Left colon (tissue), 2 donors: ENCODE measurements at regions not wholly inside any gene's neighbourhood (a gene's known extent, or its start where the extent isn't known, plus 50 kb on each side); places are given as distances from the start of the nearest gene placed in this dataset.
"Not testable (repeated sequence)": the region's sequence is repeated elsewhere in the genome, so short reads cannot be mapped to it uniquely, and the experiment has no call there.

ENCODE experiments used
- ATAC-seq: fragments of 200-7000 bp; cut with Tn5 transposase; one replicate; pipeline ENCODE4 v1.9.1; 2020; ENCODE audit warnings: mild to moderate bottlenecking, moderate library complexity
- DNase-seq, 2 donors: peaks; one replicate each; pipeline ENCODE4 v3.0.0-alpha.2; 2020
- intact Hi-C, 2 donors: fragments of 100-400 bp; cut with DNase I in 1 of 2; cut with micrococcal nuclease in 1 of 2; formaldehyde crosslinking; loops; one replicate each; pipeline versions ENCODE4 v1.11.2 to v1.14.0; 2022; cut with DNase I, micrococcal nuclease
- donor health status: DM: no; HTN: no; CAD: no.
- donor health status: DM: yes; HTN: yes; CAD: no.

DNA sequence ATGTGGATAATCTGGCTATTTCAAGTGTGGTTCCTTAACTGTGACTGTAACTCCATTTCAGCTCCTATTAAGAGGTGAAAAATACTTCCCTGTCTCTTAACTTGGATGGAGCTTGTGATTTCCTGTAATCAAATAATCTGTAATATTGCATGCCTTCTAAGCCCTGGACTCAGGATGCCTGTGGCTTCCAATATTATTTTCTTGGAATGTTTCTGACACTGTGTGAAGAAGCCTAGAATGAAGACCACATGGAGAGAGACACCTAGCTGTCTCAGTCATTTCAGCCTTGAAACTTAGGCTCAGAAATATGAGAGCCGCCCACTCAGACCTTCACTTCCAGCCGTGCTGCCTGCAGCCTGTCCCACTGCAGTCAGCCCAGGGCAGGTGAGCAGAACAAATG is 544.3 kb downstream of the TRIML1 start:
- intact Hi-C loops, result no loop called here
- ATAC-seq (no peak), DNase-seq (no peak)

DNA sequence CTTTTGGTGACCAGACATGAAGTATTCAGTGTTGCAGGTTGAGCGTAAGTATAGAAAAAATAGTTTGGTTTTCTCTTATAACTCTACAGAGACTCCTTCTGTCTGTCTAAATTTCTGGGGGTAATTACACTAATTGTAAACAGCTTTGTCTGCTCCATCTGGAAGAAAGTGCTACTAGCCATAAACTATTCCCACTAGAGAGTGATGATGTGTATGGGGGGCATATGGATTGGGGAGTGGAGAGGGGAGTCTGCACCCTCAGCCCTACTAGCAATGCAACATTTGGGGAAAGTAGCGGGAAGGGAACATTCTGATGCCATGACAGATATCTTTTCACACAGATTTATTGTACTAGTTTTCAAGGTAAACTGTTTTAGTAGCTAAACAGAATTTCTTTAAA is 549.7 kb downstream of the TRIML1 start:
- intact Hi-C loops, result no loop called here
- no peak for ATAC-seq
- no peak for DNase-seq

DNA sequence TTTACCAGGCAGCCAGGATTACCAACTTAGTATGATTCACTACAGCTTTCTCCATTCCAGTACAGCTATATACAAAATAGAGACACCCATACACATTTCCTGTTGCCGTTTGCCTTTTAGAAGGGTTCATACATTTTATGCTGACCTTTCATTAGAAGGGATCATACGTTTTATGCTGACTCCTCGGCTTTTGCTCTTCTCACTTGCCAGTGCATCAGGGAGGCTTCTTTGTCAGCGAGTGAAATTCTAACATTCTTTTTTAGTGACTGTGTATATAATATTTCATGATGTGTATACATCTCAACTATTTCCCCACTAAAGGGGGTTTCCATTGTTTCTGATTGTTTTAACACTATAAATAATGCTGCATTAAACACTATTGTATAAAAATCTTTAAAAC is 552.6 kb downstream of the TRIML1 start:
- DNase-seq (no peak), ATAC-seq (no peak)
- intact Hi-C loops, result no loop called here

DNA sequence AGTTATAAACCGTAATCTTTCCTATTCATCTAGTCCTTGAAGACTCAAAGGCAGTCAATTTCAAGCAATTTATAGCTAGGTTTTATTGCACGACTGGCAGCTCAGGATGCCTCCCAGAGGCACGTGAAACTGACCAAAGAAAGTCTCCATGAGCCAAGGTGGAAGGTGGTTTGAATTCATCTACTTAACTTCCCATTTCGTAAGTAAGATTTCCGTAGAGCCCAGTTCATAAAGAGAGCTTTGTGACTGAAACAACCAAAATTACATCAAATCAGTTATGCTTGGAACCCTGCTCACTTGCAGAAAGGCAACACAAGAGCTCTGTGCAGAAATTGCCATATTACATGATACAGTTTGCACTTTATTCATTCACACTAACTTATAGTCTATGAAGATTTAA is 556.0 kb downstream of the TRIML1 start:
- ATAC-seq (no peak), DNase-seq (no peak)
- intact Hi-C loops, result no loop called here

DNA sequence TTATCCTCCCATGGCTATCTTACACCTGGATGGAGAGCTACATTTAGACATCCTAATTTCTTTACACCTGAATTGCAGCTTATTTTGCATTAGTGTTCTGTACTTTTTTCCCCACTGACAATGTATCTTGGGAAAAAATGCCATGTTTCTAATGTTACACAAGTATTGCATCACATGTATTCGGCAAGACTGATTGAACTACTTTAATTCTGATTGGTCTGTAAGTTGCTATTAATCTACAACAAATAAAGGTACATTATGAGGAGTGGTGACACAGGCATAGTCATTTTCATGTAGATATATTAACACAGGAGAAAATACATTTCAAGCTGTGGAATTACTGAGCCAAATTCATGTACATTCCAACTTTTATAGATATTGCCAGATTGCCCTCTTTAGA is 558.0 kb downstream of the TRIML1 start:
- ATAC-seq (no peak), DNase-seq (no peak)
- intact Hi-C loops, result no loop called here

DNA sequence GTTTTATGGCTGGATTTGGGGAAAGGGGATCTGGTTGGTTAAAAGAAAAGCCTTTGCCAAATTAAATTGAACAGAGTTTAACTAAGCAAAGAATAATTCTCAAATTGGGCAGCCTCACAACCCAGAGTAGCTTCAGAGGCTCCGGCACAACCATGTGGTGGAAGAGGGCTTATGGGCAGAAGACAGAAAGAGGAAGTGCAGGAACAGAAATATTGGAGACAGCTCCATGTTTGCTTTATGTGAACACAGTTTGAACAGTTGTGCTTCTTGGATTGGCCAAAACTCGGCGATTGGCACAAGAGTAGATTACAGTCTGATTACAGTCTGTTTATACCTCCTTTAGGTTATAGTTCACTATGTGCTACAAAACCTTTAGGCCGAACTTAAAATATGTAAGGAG is 562.7 kb downstream of the TRIML1 start:
- no peak for DNase-seq
- ATAC-seq, result no peak
- intact Hi-C loops, result no loop called here

DNA sequence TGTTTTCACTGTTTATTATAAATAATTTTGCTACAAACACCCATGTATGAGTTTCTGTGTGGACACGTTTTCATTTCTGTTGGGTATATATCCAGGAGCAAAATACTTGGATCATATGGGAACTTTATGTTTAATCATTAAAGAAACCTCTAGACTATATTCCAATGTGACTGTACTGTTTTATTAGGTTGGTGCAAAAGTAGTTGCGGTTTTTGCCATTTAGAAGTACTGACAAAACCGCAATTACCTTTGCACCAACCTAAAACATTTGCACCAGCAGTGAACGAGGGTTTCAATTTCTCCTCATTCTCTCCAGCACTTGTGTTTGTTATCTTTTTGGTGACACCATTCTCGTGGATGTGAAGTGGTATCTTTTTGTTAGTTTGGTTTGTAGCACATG is 565.0 kb downstream of the TRIML1 start:
- DNase-seq (no peak), ATAC-seq (no peak)
- intact Hi-C loops, result no loop called here

DNA sequence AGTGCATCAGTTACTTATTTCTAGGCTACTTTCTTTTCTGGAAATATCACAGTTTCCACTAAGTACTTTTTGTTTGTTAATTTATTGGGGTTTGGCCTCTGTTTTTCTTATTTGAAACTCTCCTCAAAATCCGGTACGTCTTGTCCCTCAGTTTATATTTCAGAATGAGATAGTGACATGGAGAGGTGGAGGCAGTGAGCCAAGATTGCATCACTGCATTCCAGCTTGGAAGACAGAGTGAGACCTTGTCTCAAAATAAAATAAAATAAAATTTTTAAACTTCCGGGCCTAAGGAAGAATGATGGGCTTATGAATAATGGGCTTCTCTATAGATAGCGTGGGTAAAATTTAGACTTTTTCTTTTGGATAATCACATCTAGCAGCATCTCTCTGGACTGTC is 567.8 kb downstream of the TRIML1 start:
- intact Hi-C loops, result no loop called here
- no peak for ATAC-seq
- no peak for DNase-seq

DNA sequence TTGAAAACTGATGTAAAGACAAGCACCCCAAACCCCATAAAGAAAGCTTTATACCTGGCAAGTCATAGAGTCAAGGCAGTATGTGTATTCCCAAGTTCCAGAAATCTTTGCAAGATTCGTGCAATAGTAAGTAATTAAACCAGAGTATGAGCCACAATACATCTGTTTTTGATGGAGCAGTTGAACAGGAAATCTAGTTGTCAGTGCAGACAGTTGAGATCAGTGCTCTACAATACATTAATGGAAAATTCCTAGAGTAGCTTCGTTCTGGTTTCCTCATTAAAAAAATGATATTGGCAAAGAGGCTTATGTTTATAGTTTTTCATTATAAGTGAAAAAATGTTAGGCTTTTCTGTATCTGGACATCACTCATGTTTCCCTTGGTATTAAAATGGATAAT is 575.3 kb downstream of the TRIML1 start:
- no peak for ATAC-seq
- no peak for DNase-seq

DNA sequence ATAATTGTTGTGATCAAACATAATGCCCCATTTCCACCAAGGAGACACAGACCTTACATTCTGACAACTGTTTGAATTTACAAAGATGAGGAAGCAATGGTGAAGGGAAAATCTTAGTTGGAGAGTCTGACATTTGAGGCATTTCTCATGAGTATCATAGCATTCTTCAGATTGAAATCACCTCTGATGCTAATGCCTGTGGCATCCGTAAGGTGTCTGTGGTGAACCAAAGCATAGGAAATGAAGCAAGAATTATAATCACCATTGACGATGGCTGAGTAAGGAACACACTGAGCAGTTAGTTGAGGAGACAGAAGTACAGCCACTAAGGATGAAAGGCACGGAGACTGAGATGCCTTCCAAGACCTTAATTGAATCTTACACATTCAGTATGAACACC is 575.7 kb downstream of the TRIML1 start:
- ATAC-seq, result no peak
- DNase-seq, result no peak
- intact Hi-C loops, result no loop called here

More for the DNA sequence above, 575.3 kb downstream of the TRIML1 start:
- intact Hi-C loops, result no loop called here

DNA sequence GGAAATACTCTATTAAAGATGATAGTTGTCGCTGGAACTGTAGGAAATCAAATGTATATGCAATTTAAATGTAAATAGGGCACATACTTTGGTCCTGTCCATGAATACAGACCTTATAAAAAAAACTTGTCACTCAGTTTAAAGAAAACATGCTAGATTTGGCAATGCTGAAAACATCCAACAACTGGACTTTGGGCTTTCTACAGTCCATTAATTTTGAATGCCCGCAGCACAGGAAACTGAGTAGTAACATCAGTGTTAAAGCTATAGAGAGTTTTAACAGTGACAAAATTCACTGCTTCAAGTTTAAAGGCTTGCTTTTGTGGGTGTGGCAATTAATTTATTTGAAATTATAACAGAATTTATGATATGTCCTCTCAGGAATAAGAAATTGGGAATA is 578.4 kb downstream of the TRIML1 start:
- no peak for DNase-seq

DNA sequence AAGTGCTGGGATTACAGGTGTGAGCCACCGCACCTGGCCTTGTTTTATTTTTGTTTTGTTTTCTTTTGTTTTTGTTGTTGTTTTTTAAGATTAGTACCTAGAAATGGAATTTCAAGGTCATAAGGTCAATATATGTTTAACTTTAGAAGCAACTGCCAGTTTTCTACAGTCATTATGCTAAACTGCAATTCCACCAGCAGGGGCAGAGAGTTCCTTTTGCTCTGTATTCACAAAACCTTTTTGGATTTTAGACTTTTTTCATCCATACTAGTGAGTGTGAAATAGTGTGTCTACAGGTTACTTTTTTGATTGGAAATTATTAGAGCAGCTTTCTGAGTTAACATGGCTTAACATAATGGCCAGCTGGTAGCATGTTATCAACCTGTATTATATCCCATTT is 580.6 kb downstream of the TRIML1 start:
- intact Hi-C loops, result no loop called here
- ATAC-seq, result no peak

More for the DNA sequence above, 578.4 kb downstream of the TRIML1 start:
- intact Hi-C loops, result no loop called here
- ATAC-seq, result no peak

DNA sequence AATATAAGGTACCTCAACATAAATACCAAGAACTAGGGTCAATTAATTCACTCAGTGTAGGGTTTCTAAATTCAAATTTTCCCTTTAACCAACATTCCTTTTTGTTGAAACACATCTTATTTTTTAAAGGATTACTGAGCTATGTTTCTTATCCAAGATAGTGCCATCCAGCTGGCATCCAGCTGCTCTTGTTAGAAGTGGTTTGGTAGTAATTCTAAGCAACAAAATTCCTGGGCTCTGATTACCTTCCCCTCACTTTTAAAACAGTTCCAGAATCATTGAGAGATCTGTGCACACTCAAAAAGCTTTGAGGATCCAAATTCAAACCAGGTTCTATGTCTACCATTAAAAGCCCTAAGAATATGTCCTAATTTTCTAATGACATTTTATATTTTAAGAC is 583.7 kb downstream of the TRIML1 start:
- intact Hi-C loops, result no loop called here
- ATAC-seq (no peak), DNase-seq (no peak)

More for the DNA sequence above, 580.6 kb downstream of the TRIML1 start:
- no peak for DNase-seq

DNA sequence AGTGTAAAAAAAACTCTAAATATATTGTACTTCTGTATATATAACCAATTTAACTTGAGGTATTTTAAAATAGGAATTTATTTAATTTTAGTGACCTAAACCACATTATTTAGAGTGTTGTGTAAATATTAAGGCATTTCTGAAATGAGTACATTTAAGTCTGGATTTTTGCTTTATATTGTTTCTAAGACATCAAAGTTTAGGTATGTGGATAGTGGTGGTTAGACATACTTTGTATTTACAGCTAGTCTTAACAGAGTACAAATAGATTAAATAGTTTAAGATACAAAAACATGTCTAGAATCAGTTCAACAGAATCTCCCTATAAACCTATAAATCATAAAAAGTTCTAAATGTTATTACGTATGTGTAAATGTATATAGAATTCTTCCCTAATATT is 588.5 kb downstream of the TRIML1 start:
- DNase-seq (no peak), ATAC-seq (no peak)
- intact Hi-C loops, result no loop called here

DNA sequence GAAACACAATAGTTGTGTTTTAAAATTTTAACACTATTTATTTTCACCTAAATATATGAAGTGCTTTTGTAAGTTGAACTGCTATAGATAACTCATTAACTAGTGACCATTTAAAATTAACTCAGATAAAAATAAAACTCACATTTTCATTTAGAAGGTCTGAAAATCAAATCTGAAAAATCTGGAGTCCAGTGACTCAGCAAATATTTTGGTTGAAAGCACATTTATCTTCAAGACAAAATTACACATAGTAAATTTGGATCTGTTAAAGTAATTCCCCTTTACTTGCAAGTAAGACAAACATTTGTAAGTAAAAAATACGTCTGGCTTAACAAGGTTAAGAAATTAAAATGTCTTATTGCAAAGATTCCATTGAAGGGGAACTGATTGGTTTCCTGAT is 589.1 kb downstream of the TRIML1 start:
- ATAC-seq (no peak), DNase-seq (no peak)

DNA sequence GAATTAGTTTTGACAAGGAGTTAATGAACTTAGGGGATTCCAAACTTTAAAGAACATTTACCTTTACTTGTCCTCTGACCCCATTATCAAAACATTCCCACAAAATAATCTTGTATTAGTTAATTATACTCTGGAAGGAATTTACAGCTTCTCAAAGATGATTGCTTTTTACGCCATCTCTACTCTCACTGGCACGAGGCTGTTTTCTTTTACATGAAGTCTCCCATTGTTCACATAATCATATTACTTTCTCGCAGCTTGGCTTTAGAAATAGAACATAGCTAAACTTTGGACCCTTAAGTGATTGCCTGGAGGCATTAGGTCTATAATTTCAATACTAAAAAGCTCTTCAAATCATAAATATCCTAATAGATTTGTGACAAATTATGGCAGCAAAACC is 592.9 kb downstream of the TRIML1 start:
- intact Hi-C loops, result no loop called here
- no peak for DNase-seq
- ATAC-seq, result no peak

More for the DNA sequence above, 589.1 kb downstream of the TRIML1 start:
- intact Hi-C loops, result no loop called here

DNA sequence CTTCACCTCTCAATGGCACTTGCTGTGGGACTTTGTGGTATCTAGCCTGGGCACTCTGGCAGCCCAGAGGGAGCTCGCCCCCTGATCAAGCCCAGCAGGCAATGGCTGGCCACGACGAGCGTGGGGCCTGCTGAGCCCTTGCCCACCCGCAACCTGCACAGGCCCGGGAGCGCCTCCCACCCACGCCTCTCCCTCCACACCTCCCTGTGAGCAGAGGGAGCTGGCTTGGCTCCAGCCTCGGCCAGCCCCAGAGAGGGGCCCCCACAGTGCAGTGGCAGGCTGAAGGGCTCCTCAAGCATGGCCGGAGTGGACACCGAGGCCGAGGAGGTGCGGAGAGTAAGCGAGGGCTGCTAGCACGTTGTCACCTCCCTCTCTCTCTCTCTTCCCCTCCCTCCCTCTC is 595.8 kb downstream of the TRIML1 start:
- no peak for ATAC-seq
- intact Hi-C loops, result no loop called here
- DNase-seq, result no peak

DNA sequence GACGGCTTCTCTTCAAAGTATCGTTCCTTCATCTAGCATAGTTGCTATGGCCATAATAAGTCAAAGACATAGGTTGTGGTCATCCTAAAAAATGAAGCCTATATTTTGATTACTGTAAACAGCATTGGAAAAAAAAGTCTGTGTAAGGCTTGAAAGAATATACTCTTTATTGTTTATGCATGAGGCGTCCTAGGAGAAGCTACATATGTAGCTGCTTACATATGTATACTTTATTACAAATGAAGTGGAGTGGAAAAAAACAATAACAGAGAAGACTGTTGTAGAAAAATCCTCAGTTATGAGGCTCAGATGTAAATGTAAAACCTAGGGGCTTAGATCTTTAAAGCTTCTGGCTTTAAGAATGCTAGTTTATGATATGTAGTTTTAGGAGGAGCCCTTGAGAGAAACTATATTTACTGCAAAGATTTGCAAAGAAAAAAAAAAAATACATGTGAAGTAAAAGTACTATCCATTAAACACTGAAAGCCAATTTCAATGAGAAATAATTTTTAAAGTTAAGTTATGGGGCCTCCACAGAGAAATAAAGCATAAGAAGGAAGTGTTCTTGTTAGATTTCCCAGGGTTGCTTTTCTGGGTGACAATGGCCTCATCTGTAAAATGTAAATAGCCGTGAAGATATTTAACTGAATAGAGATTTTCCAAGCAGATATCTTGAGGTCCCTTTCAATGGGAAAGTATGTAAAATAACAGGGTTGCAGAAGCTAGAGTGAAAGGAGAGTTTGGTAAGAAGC is 598.2 kb downstream of the TRIML1 start:
- intact Hi-C loops, result no loop called here
- ATAC-seq (no peak), DNase-seq (no peak)

DNA sequence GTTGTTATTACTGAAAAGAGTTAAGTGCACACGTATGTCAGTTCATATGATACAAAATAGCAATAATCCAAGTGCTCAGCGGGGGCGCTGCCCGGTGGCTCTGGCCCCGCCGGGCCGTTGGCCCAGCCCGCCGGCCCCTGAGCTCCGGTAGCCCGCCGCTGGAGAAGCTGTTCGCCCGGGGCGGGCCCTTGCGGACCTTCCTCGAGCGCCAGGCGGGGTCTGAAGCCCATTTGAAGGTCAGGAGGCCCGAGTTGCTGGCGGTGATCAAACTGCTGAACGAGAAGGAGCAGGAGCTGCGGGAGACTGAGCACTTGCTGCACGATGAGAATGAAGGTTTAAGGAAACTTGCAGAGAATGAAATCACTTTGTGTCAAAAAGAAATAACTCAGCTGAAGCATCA is 599.0 kb downstream of the TRIML1 start:
- peak; percentile 40 for ATAC-seq
- intact Hi-C loops, DNase-seq: not testable (repeated sequence)

DNA sequence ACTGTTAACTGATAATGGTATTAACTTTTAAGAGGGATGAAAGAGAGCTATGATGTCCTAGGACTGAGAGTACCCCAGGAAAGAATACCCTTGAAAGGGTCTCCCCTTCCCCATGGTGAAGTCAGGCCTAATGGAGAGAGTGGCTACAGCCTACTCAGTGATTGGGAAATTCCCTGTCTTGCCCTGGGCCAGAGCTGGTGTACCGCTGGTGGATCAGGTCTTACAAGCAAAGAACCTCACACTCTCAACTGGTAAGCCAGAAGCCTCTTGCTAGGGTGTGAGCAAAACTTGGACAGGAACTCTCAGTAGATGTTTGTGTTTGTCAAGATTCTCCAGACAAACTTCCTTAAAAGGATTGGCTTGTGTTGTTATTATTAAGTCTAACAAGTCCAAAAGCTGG is 600.9 kb downstream of the TRIML1 start:
- intact Hi-C loops, DNase-seq, ATAC-seq: not testable (repeated sequence)

DNA sequence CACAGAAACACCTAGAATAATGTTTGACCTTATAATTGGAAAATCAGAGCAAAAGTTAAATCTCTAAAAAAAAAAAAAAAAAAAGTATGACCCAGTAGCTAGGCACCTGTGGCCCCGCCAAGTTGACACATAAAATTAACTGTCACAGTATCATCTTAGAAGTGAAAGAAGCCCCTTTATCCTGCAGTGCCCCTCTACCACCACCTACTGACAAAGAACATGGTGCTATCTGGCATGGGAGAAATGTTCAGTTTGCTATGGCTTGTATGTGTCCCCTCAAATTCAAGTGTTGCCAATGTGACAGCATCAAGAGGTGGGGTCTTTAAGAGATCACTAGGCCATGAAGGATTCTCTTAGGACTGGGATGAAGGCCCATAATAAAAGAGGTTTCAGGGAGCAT is 601.5 kb downstream of the TRIML1 start:
- DNase-seq, ATAC-seq, intact Hi-C loops: not testable (repeated sequence)
